Keratinocyte (primary cell): ENCODE measurements at regions not wholly inside any gene's neighbourhood (a gene's known extent, or its start where the extent isn't known, plus 50 kb on each side); places are given as distances from the start of the nearest gene placed in this dataset.

ENCODE experiments used
- DNase-seq: peaks from one replicate; pipeline ENCODE4 v3.0.0-alpha.2; 2011; ENCODE audit warnings: low read depth, missing footprints, low spot score
- FAIRE-seq: peaks from 2 replicates; lab custom pipeline; 2011; peaks lifted over from hg19 to GRCh38; lab: Jason Lieb, UNC
- H2AFZ ChIP-seq: 2 replicates; pipeline ENCODE4 v1.6.0; 2012; ENCODE audit warnings: low read length, control low read depth, inconsistent platforms; ENCODE audit not compliant: control insufficient read depth
- H3K27ac ChIP-seq: 2 replicates; pipeline ENCODE4 v1.5.1; 2011; ENCODE audit warnings: low read length; ENCODE audit not compliant: control insufficient read depth, insufficient read depth
- H3K27me3 ChIP-seq: 3 replicates; pipeline ENCODE4 v1.6.0; 2011; ENCODE audit warnings: low read length; ENCODE audit not compliant: control insufficient read depth, insufficient read depth; ENCODE audit errors: extremely low read depth
- H3K36me3 ChIP-seq, 2 experiments: 2 replicates in 1 of 2; 3 replicates in 1 of 2; pipeline ENCODE4 v1.5.1; 2011; ENCODE audit warnings: low read length in 2 of 2, mild to moderate bottlenecking in 1 of 2; ENCODE audit not compliant: control insufficient read depth in 2 of 2, insufficient read depth in 2 of 2; ENCODE audit errors: extremely low read depth in 1 of 2
- H3K4me1 ChIP-seq: 3 replicates; pipeline ENCODE4 v1.5.1; 2011; ENCODE audit warnings: low read length; ENCODE audit not compliant: control insufficient read depth, insufficient read depth; ENCODE audit errors: extremely low read depth
- H3K4me2 ChIP-seq: 3 replicates; pipeline ENCODE4 v1.6.0; 2011; ENCODE audit warnings: low read depth, low read length; ENCODE audit not compliant: control insufficient read depth, insufficient read depth; ENCODE audit errors: extremely low read depth
- H3K4me3 ChIP-seq, 3 experiments: fragments of 200-600 bp in 1 of 3; sonication (generic) in 1 of 3; 2 replicates in 2 of 3; 3 replicates in 1 of 3; pipeline ENCODE4 v1.5.1; 2011 to 2016; ENCODE audit warnings: low read length in 3 of 3, mild to moderate bottlenecking in 3 of 3, control low read depth in 2 of 3, inconsistent platforms in 1 of 3, low read depth in 1 of 3, mixed read lengths in 1 of 3, mixed run types in 1 of 3, moderate library complexity in 1 of 3; ENCODE audit not compliant: control insufficient read depth in 2 of 3, insufficient read depth in 2 of 3; ENCODE audit errors: extremely low read depth in 1 of 3
- H3K79me2 ChIP-seq: 2 replicates; pipeline ENCODE4 v1.6.0; 2012; ENCODE audit warnings: low read length; ENCODE audit not compliant: control insufficient read depth, insufficient read depth
- H3K9ac ChIP-seq: 3 replicates; pipeline ENCODE4 v1.6.0; 2011; ENCODE audit warnings: low read length; ENCODE audit not compliant: control insufficient read depth, insufficient read depth; ENCODE audit errors: extremely low read depth
- H3K9me1 ChIP-seq: 3 replicates; pipeline ENCODE4 v1.6.0; 2011; ENCODE audit warnings: low read length; ENCODE audit not compliant: control insufficient read depth, insufficient read depth; ENCODE audit errors: extremely low read depth
- H3K9me3 ChIP-seq: 2 replicates; pipeline ENCODE4 v1.5.1; 2012; ENCODE audit warnings: low read depth, low read length; ENCODE audit not compliant: control insufficient read depth
- H4K20me1 ChIP-seq: 3 replicates; pipeline ENCODE4 v1.6.0; 2011; ENCODE audit warnings: low read length; ENCODE audit not compliant: control insufficient read depth, insufficient read depth; ENCODE audit errors: extremely low read depth
- CTCF ChIP-seq, 3 experiments: IDR thresholded peaks in 1 of 3; conservative IDR thresholded peaks in 1 of 3; optimal IDR thresholded peaks in 1 of 3; 2 replicates in 2 of 3; 3 replicates in 1 of 3; pipeline versions ENCODE3 to v1.5.1; 2011; ENCODE audit warnings: low read length in 3 of 3, mild to moderate bottlenecking in 3 of 3, moderate library complexity in 2 of 3, control low read depth in 1 of 3, inconsistent platforms in 1 of 3; ENCODE audit not compliant: insufficient read depth in 2 of 3; ENCODE audit errors: extremely low read depth in 1 of 3
- EZH2 ChIP-seq: IDR thresholded peaks from one replicate; pipeline ENCODE4 v1.6.1; 2012; ENCODE audit warnings: inconsistent platforms, mild to moderate bottlenecking, low read length, moderate library complexity
- dilution Hi-C: fragments of 300-500 bp; cut with MboI; formaldehyde crosslinking; loops from one replicate; pipeline ENCODE4 v1.7.0; 2020; ENCODE audit warnings: low sequenced_read_pairs; ENCODE audit not compliant: extremely low pct_ligation_motif_present

GRCh38 chr2:104279646-104280045 lies 574.3 kb upstream of the POU3F3 start:
- TF ChIP-seq CTCF (optimal IDR thresholded peaks at IDR 0.05 in 1 of 3, IDR thresholded peaks at IDR 0.05 in 1 of 3, conservative IDR thresholded peaks at IDR 0.05 in 1 of 3; ENCODE audit: extremely low read depth in 1 of 3, insufficient read depth in 2 of 3, low read length in 3 of 3): no peak
- no peak for TF ChIP-seq EZH2
- no peak overlapping the region for H3K9ac ChIP-seq
- no peaks in the 10 kb centered on the region for H3K79me2 ChIP-seq
- no peak overlapping the region for H3K4me3 ChIP-seq
- no peak overlapping the region for H3K4me2 ChIP-seq
- dilution Hi-C loops: no loop called here
- no peak overlapping the region for H2AFZ ChIP-seq
- no peaks in the 10 kb centered on the region for H3K27me3 ChIP-seq
- FAIRE-seq (no peak), DNase-seq (no peak)
- no peaks in the 10 kb centered on the region for H4K20me1 ChIP-seq
- no peaks in the 10 kb centered on the region for H3K9me1 ChIP-seq
- no peaks in the 10 kb centered on the region for H3K9me3 ChIP-seq
- no peaks in the 10 kb centered on the region for H3K4me1 ChIP-seq
- no peak overlapping the region for H3K27ac ChIP-seq
- no peaks in the 10 kb centered on the region for H3K36me3 ChIP-seq

- no peaks in the 10 kb centered on the region for H3K4me1 ChIP-seq
- no peak for FAIRE-seq
Observed at GRCh38 chr2:104280216-104280615, 573.7 kb upstream of the POU3F3 start.

More at GRCh38 chr2:104280216-104280615, 573.7 kb upstream of the POU3F3 start:
- Histone ChIP-seq H3K9me1 (no peaks in the 10 kb centered on the region), H3K79me2 (no peaks in the 10 kb centered on the region), H3K9ac (no peak overlapping the region), H3K27me3 (no peaks in the 10 kb centered on the region), H3K27ac (no peak overlapping the region), H4K20me1 (no peaks in the 10 kb centered on the region), H3K9me3 (no peaks in the 10 kb centered on the region), H3K36me3 (no peaks in the 10 kb centered on the region), H2AFZ (no peak overlapping the region), H3K4me3 (no peak overlapping the region), H3K4me2 (no peak overlapping the region)
- TF ChIP-seq EZH2 (no peak), CTCF (optimal IDR thresholded peaks at IDR 0.05 in 1 of 3, IDR thresholded peaks at IDR 0.05 in 1 of 3, conservative IDR thresholded peaks at IDR 0.05 in 1 of 3; ENCODE audit: extremely low read depth in 1 of 3, insufficient read depth in 2 of 3, low read length in 3 of 3) (no peak)
- dilution Hi-C loops: no loop called here
- DNase-seq: no peak
